Keratinocyte (primary cell): ENCODE measurements at regions not wholly inside any gene's neighbourhood (a gene's known extent, or its start where the extent isn't known, plus 50 kb on each side); places are given as distances from the start of the nearest gene placed in this dataset.

Experiments used
- DNase-seq: peaks from one replicate; pipeline ENCODE4 v3.0.0-alpha.2; 2011; ENCODE audit warnings: low read depth, missing footprints, low spot score
- FAIRE-seq: peaks from 2 replicates; lab custom pipeline; 2011; peaks lifted over from hg19 to GRCh38; lab: Jason Lieb, UNC
- H2AFZ ChIP-seq: 2 replicates; pipeline ENCODE4 v1.6.0; 2012; ENCODE audit warnings: low read length, control low read depth, inconsistent platforms; ENCODE audit not compliant: control insufficient read depth
- H3K27ac ChIP-seq: 2 replicates; pipeline ENCODE4 v1.5.1; 2011; ENCODE audit warnings: low read length; ENCODE audit not compliant: control insufficient read depth, insufficient read depth
- H3K27me3 ChIP-seq: 3 replicates; pipeline ENCODE4 v1.6.0; 2011; ENCODE audit warnings: low read length; ENCODE audit not compliant: control insufficient read depth, insufficient read depth; ENCODE audit errors: extremely low read depth
- H3K36me3 ChIP-seq, 2 experiments: 2 replicates in 1 of 2; 3 replicates in 1 of 2; pipeline ENCODE4 v1.5.1; 2011; ENCODE audit warnings: low read length in 2 of 2, mild to moderate bottlenecking in 1 of 2; ENCODE audit not compliant: control insufficient read depth in 2 of 2, insufficient read depth in 2 of 2; ENCODE audit errors: extremely low read depth in 1 of 2
- H3K4me1 ChIP-seq: 3 replicates; pipeline ENCODE4 v1.5.1; 2011; ENCODE audit warnings: low read length; ENCODE audit not compliant: control insufficient read depth, insufficient read depth; ENCODE audit errors: extremely low read depth
- H3K4me2 ChIP-seq: 3 replicates; pipeline ENCODE4 v1.6.0; 2011; ENCODE audit warnings: low read depth, low read length; ENCODE audit not compliant: control insufficient read depth, insufficient read depth; ENCODE audit errors: extremely low read depth
- H3K4me3 ChIP-seq, 3 experiments: fragments of 200-600 bp in 1 of 3; sonication (generic) in 1 of 3; 2 replicates in 2 of 3; 3 replicates in 1 of 3; pipeline ENCODE4 v1.5.1; 2011 to 2016; ENCODE audit warnings: low read length in 3 of 3, mild to moderate bottlenecking in 3 of 3, control low read depth in 2 of 3, inconsistent platforms in 1 of 3, low read depth in 1 of 3, mixed read lengths in 1 of 3, mixed run types in 1 of 3, moderate library complexity in 1 of 3; ENCODE audit not compliant: control insufficient read depth in 2 of 3, insufficient read depth in 2 of 3; ENCODE audit errors: extremely low read depth in 1 of 3
- H3K79me2 ChIP-seq: 2 replicates; pipeline ENCODE4 v1.6.0; 2012; ENCODE audit warnings: low read length; ENCODE audit not compliant: control insufficient read depth, insufficient read depth
- H3K9ac ChIP-seq: 3 replicates; pipeline ENCODE4 v1.6.0; 2011; ENCODE audit warnings: low read length; ENCODE audit not compliant: control insufficient read depth, insufficient read depth; ENCODE audit errors: extremely low read depth
- H3K9me1 ChIP-seq: 3 replicates; pipeline ENCODE4 v1.6.0; 2011; ENCODE audit warnings: low read length; ENCODE audit not compliant: control insufficient read depth, insufficient read depth; ENCODE audit errors: extremely low read depth
- H3K9me3 ChIP-seq: 2 replicates; pipeline ENCODE4 v1.5.1; 2012; ENCODE audit warnings: low read depth, low read length; ENCODE audit not compliant: control insufficient read depth
- H4K20me1 ChIP-seq: 3 replicates; pipeline ENCODE4 v1.6.0; 2011; ENCODE audit warnings: low read length; ENCODE audit not compliant: control insufficient read depth, insufficient read depth; ENCODE audit errors: extremely low read depth
- CTCF ChIP-seq, 3 experiments: IDR thresholded peaks in 1 of 3; conservative IDR thresholded peaks in 1 of 3; optimal IDR thresholded peaks in 1 of 3; 2 replicates in 2 of 3; 3 replicates in 1 of 3; pipeline versions ENCODE3 to v1.5.1; 2011; ENCODE audit warnings: low read length in 3 of 3, mild to moderate bottlenecking in 3 of 3, moderate library complexity in 2 of 3, control low read depth in 1 of 3, inconsistent platforms in 1 of 3; ENCODE audit not compliant: insufficient read depth in 2 of 3; ENCODE audit errors: extremely low read depth in 1 of 3
- EZH2 ChIP-seq: IDR thresholded peaks from one replicate; pipeline ENCODE4 v1.6.1; 2012; ENCODE audit warnings: inconsistent platforms, mild to moderate bottlenecking, low read length, moderate library complexity
- dilution Hi-C: fragments of 300-500 bp; cut with MboI; formaldehyde crosslinking; loops from one replicate; pipeline ENCODE4 v1.7.0; 2020; ENCODE audit warnings: low sequenced_read_pairs; ENCODE audit not compliant: extremely low pct_ligation_motif_present

GRCh38 chr5:159456722-159457465 is 126.6 kb upstream of the IL12B start:
- Histone ChIP-seq H4K20me1 (no peaks in the 10 kb centered on the region), H3K79me2 (no peaks in the 10 kb centered on the region), H3K27ac (no peak overlapping the region), H3K9ac (no peak overlapping the region), H3K9me1 (no peaks in the 10 kb centered on the region), H3K27me3 (no peaks in the 10 kb centered on the region), H3K4me2 (no peak overlapping the region), H3K36me3 (no peaks in the 10 kb centered on the region), H3K4me1 (peaks cover 4% of the 10 kb centered on the region), H3K9me3 (no peaks in the 10 kb centered on the region), H2AFZ (no peak overlapping the region), H3K4me3 (no peak overlapping the region)
- no peak for DNase-seq
- dilution Hi-C loops = no loop called here
- peak; percentile 20 for FAIRE-seq
- TF ChIP-seq CTCF (optimal IDR thresholded peaks at IDR 0.05 in 1 of 3, IDR thresholded peaks at IDR 0.05 in 1 of 3, conservative IDR thresholded peaks at IDR 0.05 in 1 of 3; ENCODE audit: extremely low read depth in 1 of 3, insufficient read depth in 2 of 3, low read length in 3 of 3) = no peak
- no peak for TF ChIP-seq EZH2

DNA sequence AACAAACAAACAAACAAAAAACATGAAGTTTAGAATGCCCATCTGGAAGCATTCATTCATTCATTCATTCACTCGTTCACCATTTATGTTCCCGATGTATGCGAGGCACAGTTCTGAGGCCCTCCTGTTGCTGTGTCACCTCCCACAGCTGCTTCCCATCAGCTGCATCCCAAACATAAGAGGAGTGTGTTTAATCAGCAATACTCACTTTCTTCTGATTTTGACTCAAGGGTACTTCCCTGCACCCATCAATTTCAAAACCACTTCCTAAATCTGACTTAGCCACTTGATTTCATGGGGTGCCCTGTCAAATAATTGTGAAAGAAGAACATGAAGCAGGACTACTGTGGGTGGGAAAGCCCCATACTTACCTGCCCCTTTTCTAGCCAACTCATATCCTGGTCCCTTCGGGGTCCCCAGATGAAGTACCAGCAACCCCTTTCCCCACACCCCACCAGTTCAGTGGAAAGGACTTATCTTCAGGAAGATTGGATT is 128.0 kb upstream of the IL12B start:
- no peaks in the 10 kb centered on the region for H3K9me1 ChIP-seq
- FAIRE-seq = no peak
- no peak for DNase-seq
- H4K20me1 ChIP-seq = no peaks in the 10 kb centered on the region
- no peak overlapping the region for H3K4me2 ChIP-seq
- H3K36me3 ChIP-seq = no peaks in the 10 kb centered on the region
- no peaks in the 10 kb centered on the region for H3K79me2 ChIP-seq
- H3K4me3 ChIP-seq = no peak overlapping the region
- no peak overlapping the region for H3K27ac ChIP-seq
- no peaks in the 10 kb centered on the region for H3K27me3 ChIP-seq
- H2AFZ ChIP-seq = no peak overlapping the region
- no peak overlapping the region for H3K9ac ChIP-seq
- dilution Hi-C loops = no loop called here
- no peak for TF ChIP-seq EZH2
- TF ChIP-seq CTCF (optimal IDR thresholded peaks at IDR 0.05 in 1 of 3, IDR thresholded peaks at IDR 0.05 in 1 of 3, conservative IDR thresholded peaks at IDR 0.05 in 1 of 3; ENCODE audit: extremely low read depth in 1 of 3, insufficient read depth in 2 of 3, low read length in 3 of 3) = no peak
- no peaks in the 10 kb centered on the region for H3K9me3 ChIP-seq
- peaks cover 4% of the 10 kb centered on the region for H3K4me1 ChIP-seq
